ENCODE measurements at regions not wholly inside any gene's neighbourhood (a gene's known extent, or its start where the extent isn't known, plus 50 kb on each side); places are given as distances from the start of the nearest gene placed in this dataset.

DNA sequence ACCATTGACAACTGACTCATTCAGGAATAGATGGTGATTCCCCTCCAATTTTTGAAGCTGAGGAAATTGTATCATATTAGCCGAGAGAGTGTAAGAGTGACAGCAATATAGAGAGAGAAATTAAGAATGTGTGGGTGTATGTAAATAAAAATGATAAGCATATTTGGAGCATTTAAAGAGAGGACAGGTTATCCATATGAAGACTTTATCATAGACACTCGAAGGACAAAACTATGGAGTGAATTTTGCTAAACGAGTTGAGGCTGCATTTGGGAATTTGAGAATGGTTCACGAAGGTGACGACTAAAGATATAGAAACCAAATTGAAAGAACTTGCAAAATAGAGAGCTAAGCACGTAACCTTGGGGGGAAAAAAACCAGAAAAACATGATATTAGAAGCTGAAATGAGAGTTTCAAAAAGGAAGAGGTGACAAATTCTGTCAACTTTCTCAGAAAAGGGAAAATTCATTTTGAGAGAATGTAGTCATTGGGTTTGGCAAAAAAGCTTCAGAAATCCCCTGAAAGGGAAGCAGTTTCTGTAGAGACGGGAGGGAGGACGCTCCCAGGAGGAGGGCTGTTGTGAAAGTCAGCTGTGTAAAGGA, 129.7 kb downstream of the KCNJ2 start:
- TF ChIP-seq, protein P1, sequence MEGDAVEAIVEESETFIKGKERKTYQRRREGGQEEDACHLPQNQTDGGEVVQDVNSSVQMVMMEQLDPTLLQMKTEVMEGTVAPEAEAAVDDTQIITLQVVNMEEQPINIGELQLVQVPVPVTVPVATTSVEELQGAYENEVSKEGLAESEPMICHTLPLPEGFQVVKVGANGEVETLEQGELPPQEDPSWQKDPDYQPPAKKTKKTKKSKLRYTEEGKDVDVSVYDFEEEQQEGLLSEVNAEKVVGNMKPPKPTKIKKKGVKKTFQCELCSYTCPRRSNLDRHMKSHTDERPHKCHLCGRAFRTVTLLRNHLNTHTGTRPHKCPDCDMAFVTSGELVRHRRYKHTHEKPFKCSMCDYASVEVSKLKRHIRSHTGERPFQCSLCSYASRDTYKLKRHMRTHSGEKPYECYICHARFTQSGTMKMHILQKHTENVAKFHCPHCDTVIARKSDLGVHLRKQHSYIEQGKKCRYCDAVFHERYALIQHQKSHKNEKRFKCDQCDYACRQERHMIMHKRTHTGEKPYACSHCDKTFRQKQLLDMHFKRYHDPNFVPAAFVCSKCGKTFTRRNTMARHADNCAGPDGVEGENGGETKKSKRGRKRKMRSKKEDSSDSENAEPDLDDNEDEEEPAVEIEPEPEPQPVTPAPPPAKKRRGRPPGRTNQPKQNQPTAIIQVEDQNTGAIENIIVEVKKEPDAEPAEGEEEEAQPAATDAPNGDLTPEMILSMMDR (IDR thresholded peaks at IDR 0.05; ENCODE audit: low read length): no peak
- TF ChIP-seq EZH2 (IDR thresholded peaks at IDR 0.05; ENCODE audit: borderline replicate concordance, low read length): no peak

Measured in OCI-LY1 (cell line).